HL-60 (cell line): ENCODE measurements at regions not wholly inside any gene's neighbourhood (a gene's known extent, or its start where the extent isn't known, plus 50 kb on each side); places are given as distances from the start of the nearest gene placed in this dataset.

Source experiments
- POLR2AphosphoS5 ChIP-seq: IDR thresholded peaks from 2 replicates; pipeline ENCODE4 v1.6.1; 2012; ENCODE audit warnings: low read depth
- TF ChIP-seq, protein P1 (sequence below): IDR thresholded peaks from one replicate; pipeline ENCODE4 v1.5.1; 2011; ENCODE audit warnings: low read length, control low read depth, inconsistent platforms; ENCODE audit not compliant: insufficient read depth
- TF ChIP-seq, protein P2 (sequence below): IDR thresholded peaks from 2 replicates; pipeline ENCODE4 v1.6.1; 2012; ENCODE audit warnings: low read depth; ENCODE audit not compliant: insufficient replicate concordance

- TF ChIP-seq, protein P1, sequence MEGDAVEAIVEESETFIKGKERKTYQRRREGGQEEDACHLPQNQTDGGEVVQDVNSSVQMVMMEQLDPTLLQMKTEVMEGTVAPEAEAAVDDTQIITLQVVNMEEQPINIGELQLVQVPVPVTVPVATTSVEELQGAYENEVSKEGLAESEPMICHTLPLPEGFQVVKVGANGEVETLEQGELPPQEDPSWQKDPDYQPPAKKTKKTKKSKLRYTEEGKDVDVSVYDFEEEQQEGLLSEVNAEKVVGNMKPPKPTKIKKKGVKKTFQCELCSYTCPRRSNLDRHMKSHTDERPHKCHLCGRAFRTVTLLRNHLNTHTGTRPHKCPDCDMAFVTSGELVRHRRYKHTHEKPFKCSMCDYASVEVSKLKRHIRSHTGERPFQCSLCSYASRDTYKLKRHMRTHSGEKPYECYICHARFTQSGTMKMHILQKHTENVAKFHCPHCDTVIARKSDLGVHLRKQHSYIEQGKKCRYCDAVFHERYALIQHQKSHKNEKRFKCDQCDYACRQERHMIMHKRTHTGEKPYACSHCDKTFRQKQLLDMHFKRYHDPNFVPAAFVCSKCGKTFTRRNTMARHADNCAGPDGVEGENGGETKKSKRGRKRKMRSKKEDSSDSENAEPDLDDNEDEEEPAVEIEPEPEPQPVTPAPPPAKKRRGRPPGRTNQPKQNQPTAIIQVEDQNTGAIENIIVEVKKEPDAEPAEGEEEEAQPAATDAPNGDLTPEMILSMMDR, result no peak
- no peak for TF ChIP-seq POLR2AphosphoS5
- TF ChIP-seq, protein P2, sequence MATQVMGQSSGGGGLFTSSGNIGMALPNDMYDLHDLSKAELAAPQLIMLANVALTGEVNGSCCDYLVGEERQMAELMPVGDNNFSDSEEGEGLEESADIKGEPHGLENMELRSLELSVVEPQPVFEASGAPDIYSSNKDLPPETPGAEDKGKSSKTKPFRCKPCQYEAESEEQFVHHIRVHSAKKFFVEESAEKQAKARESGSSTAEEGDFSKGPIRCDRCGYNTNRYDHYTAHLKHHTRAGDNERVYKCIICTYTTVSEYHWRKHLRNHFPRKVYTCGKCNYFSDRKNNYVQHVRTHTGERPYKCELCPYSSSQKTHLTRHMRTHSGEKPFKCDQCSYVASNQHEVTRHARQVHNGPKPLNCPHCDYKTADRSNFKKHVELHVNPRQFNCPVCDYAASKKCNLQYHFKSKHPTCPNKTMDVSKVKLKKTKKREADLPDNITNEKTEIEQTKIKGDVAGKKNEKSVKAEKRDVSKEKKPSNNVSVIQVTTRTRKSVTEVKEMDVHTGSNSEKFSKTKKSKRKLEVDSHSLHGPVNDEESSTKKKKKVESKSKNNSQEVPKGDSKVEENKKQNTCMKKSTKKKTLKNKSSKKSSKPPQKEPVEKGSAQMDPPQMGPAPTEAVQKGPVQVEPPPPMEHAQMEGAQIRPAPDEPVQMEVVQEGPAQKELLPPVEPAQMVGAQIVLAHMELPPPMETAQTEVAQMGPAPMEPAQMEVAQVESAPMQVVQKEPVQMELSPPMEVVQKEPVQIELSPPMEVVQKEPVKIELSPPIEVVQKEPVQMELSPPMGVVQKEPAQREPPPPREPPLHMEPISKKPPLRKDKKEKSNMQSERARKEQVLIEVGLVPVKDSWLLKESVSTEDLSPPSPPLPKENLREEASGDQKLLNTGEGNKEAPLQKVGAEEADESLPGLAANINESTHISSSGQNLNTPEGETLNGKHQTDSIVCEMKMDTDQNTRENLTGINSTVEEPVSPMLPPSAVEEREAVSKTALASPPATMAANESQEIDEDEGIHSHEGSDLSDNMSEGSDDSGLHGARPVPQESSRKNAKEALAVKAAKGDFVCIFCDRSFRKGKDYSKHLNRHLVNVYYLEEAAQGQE, result no peak
Measured at GRCh38 chr11:119513806-119514170, 90.8 kb upstream of the THY1 start.
